ENCODE measurements at regions not wholly inside any gene's neighbourhood (a gene's known extent, or its start where the extent isn't known, plus 50 kb on each side); places are given as distances from the start of the nearest gene placed in this dataset.

GRCh38 chr1:9441451-9442133, 97.7 kb upstream of the SLC25A33 start:
- no peaks in the 10 kb centered on the region for H3K36me3 Mint-ChIP-seq (ENCODE audit: low read depth)

More at GRCh38 chr1:9441451-9442133, 97.7 kb upstream of the SLC25A33 start:
- Mint-ChIP-seq H3K9me3 (no peaks in the 10 kb centered on the region), H3K27ac (no peak overlapping the region), H3K4me3 (no peak overlapping the region), H3K27me3 (ENCODE audit: insufficient read depth, low read depth, poor library complexity) (peaks cover 5% of the 10 kb centered on the region), H3K4me1 (peaks cover 16% of the 10 kb centered on the region)
- H2AFZ ChIP-seq, result peak overlapping the region; percentile 52; the same call in 1 of the 2 replicates
- H3K27me3 ChIP-seq (ENCODE audit: insufficient read depth), result no peaks in the 10 kb centered on the region
- TF ChIP-seq ZNF331 (CRISPR knock-in tag; IDR thresholded peaks at IDR 0.05; ENCODE audit: low read depth) (no peak), ZNF462 (CRISPR knock-in tag; IDR thresholded peaks at IDR 0.05) (no peak), CREB1 (CRISPR knock-in tag; IDR thresholded peaks at IDR 0.05; ENCODE audit: low read depth) (no peak), EZH2 (IDR thresholded peaks at IDR 0.05; ENCODE audit: low read depth, unreplicated experiment) (no peak), NANOG (IDR thresholded peaks at IDR 0.05; ENCODE audit: borderline replicate concordance) (no peak), EZH2phosphoT487 (IDR thresholded peaks at IDR 0.05; ENCODE audit: unreplicated experiment) (no peak), ZNF114 (CRISPR knock-in tag; IDR thresholded peaks at IDR 0.05) (no peak), STAT1 (IDR thresholded peaks at IDR 0.05; ENCODE audit: unreplicated experiment) (no peak), REST (IDR thresholded peaks at IDR 0.05; ENCODE audit: unreplicated experiment) (no peak), CTCF (conservative IDR thresholded peaks at IDR 0.05; ENCODE audit: low read depth in 2 of 2) (no peak), JUNB (IDR thresholded peaks at IDR 0.05; ENCODE audit: unreplicated experiment) (no peak), POLR2AphosphoS5 (IDR thresholded peaks at IDR 0.05; ENCODE audit: low read depth) (no peak)
- TF ChIP-seq, protein P1, sequence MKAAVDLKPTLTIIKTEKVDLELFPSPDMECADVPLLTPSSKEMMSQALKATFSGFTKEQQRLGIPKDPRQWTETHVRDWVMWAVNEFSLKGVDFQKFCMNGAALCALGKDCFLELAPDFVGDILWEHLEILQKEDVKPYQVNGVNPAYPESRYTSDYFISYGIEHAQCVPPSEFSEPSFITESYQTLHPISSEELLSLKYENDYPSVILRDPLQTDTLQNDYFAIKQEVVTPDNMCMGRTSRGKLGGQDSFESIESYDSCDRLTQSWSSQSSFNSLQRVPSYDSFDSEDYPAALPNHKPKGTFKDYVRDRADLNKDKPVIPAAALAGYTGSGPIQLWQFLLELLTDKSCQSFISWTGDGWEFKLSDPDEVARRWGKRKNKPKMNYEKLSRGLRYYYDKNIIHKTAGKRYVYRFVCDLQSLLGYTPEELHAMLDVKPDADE (IDR thresholded peaks at IDR 0.05), result no peak
- H4K20me1 ChIP-seq (replicated peaks; ENCODE audit: insufficient read depth), result no peaks in the 10 kb centered on the region
- H3K27ac ChIP-seq (ENCODE audit: low read depth), result no peak overlapping the region
- no peaks in the 10 kb centered on the region for H3K9me2 ChIP-seq (ENCODE audit: insufficient read depth)
- H3F3A ChIP-seq (replicated peaks; ENCODE audit: low read depth), result no peaks in the 10 kb centered on the region
- H3K4me3 ChIP-seq, result no peak overlapping the region
- H3K4me1 ChIP-seq (ENCODE audit: insufficient read depth), result no peaks in the 10 kb centered on the region; the same call in 1 of the 2 replicates
- H3K79me2 ChIP-seq (replicated peaks; ENCODE audit: insufficient read depth), result no peaks in the 10 kb centered on the region
- H3K4me2 ChIP-seq, result no peak overlapping the region
- peak; percentile 61 for ATAC-seq
- DNase-seq (ENCODE audit: low spot score), result no peak
- no peaks in the 10 kb centered on the region for H3K36me3 ChIP-seq (ENCODE audit: insufficient read depth)

Data from GM23338 (cell line).